GM23338 (cell line): ENCODE measurements at regions not wholly inside any gene's neighbourhood (a gene's known extent, or its start where the extent isn't known, plus 50 kb on each side); places are given as distances from the start of the nearest gene placed in this dataset.

Experiments used
- ATAC-seq: fragments of 200-7000 bp; cut with Tn5 transposase; 3 replicates; pipeline ENCODE4 v1.9.1; 2020
- DNase-seq: peaks from one replicate; pipeline ENCODE4 v3.0.0-alpha.2; 2015; ENCODE audit warnings: low spot score
- H2AFZ ChIP-seq: fragments of 200-600 bp; sonication (generic); 2 replicates; pipeline ENCODE4 v1.8.0; 2016; ENCODE audit warnings: antibody characterized with exemption, mild to moderate bottlenecking, moderate library complexity
- H3F3A ChIP-seq: fragments of 200-600 bp; sonication (generic); replicated peaks from 2 replicates; pipeline ENCODE4 v1.8.0; 2017; ENCODE audit warnings: antibody characterized with exemption, mixed run types, low read depth
- H3K27ac ChIP-seq: fragments of 200-600 bp; sonication (generic); 2 replicates; pipeline ENCODE4 v1.6.1; 2016; ENCODE audit warnings: low read depth
- H3K27me3 ChIP-seq: fragments of 200-600 bp; sonication (generic); 2 replicates; pipeline ENCODE4 v1.8.0; 2016; ENCODE audit warnings: mild to moderate bottlenecking, mixed run types, moderate library complexity; ENCODE audit not compliant: insufficient read depth
- H3K36me3 ChIP-seq: fragments of 200-600 bp; sonication (generic); 2 replicates; pipeline ENCODE4 v1.8.0; 2016; ENCODE audit warnings: mild to moderate bottlenecking; ENCODE audit not compliant: insufficient read depth
- H3K4me1 ChIP-seq: fragments of 200-600 bp; sonication (generic); 2 replicates; pipeline ENCODE4 v1.8.0; 2016; ENCODE audit warnings: mild to moderate bottlenecking, moderate library complexity; ENCODE audit not compliant: insufficient read depth
- H3K4me2 ChIP-seq: fragments of 200-600 bp; sonication (generic); 2 replicates; pipeline ENCODE4 v1.7.1; 2017; ENCODE audit warnings: mixed run types
- H3K4me3 ChIP-seq: fragments of 200-600 bp; sonication (generic); 2 replicates; pipeline ENCODE4 v1.6.1; 2016; ENCODE audit warnings: mixed run types
- H3K79me2 ChIP-seq: fragments of 200-600 bp; sonication (generic); replicated peaks from 2 replicates; pipeline ENCODE4 v1.8.0; 2017; ENCODE audit warnings: mild to moderate bottlenecking; ENCODE audit not compliant: insufficient read depth
- H3K9me2 ChIP-seq: fragments of 200-600 bp; sonication (generic); 2 replicates; pipeline ENCODE4 v1.8.0; 2017; ENCODE audit not compliant: insufficient read depth
- H4K20me1 ChIP-seq: fragments of 200-600 bp; sonication (generic); replicated peaks from 2 replicates; pipeline ENCODE4 v1.8.0; 2017; ENCODE audit warnings: mild to moderate bottlenecking; ENCODE audit not compliant: insufficient read depth
- H3K27ac Mint-ChIP-seq: 2 replicates; pipeline ENCODE4 v1.8.0; 2020; ENCODE audit warnings: inconsistent platforms, mild to moderate bottlenecking, moderate library complexity, mixed read lengths
- H3K27me3 Mint-ChIP-seq: 3 replicates; pipeline ENCODE4 v1.8.0; 2022; ENCODE audit warnings: low read depth, mild to moderate bottlenecking, moderate library complexity, mixed read lengths, inconsistent platforms; ENCODE audit not compliant: insufficient read depth, poor library complexity
- H3K36me3 Mint-ChIP-seq: 3 replicates; pipeline ENCODE4 v1.8.0; 2021; ENCODE audit warnings: low read depth, mild to moderate bottlenecking, inconsistent platforms, moderate library complexity, mixed read lengths
- H3K4me1 Mint-ChIP-seq: 3 replicates; pipeline ENCODE4 v1.8.0; 2020; ENCODE audit warnings: mild to moderate bottlenecking, inconsistent platforms, mixed read lengths
- H3K4me3 Mint-ChIP-seq: 3 replicates; pipeline ENCODE4 v1.8.0; 2021; ENCODE audit warnings: moderate library complexity, mild to moderate bottlenecking, inconsistent platforms, mixed read lengths
- H3K9me3 Mint-ChIP-seq: 3 replicates; pipeline ENCODE4 v1.8.0; 2020; ENCODE audit warnings: moderate library complexity, mild to moderate bottlenecking, inconsistent platforms, mixed read lengths
- CREB1 ChIP-seq: fragments of 250-450 bp; sonication (Bioruptor Pico); IDR thresholded peaks from 2 replicates; pipeline ENCODE4 v1.5.0; 2020; ENCODE audit warnings: low read depth, mild to moderate bottlenecking, moderate library complexity
- EZH2 ChIP-seq: fragments of 200-600 bp; sonication (generic); IDR thresholded peaks from one replicate; pipeline ENCODE4 v1.8.0; 2017; ENCODE audit warnings: antibody characterized with exemption, mild to moderate bottlenecking, low read depth; ENCODE audit not compliant: unreplicated experiment
- JUNB ChIP-seq: IDR thresholded peaks from one replicate; pipeline ENCODE4 v1.6.1; 2016; ENCODE audit warnings: antibody characterized with exemption; ENCODE audit not compliant: unreplicated experiment
- NANOG ChIP-seq: IDR thresholded peaks from 2 replicates; pipeline ENCODE4 v1.6.1; 2016; ENCODE audit warnings: antibody characterized with exemption, borderline replicate concordance
- POLR2AphosphoS5 ChIP-seq: IDR thresholded peaks from 2 replicates; pipeline ENCODE4 v1.6.1; 2016; ENCODE audit warnings: antibody characterized with exemption, low read depth
- STAT1 ChIP-seq: IDR thresholded peaks from one replicate; pipeline ENCODE4 v1.6.1; 2016; ENCODE audit warnings: antibody characterized with exemption; ENCODE audit not compliant: unreplicated experiment
- ZNF114 ChIP-seq: fragments of 250-450 bp; sonication (Bioruptor Pico); IDR thresholded peaks from 2 replicates; pipeline ENCODE4 v1.5.0; 2020; ENCODE audit warnings: mild to moderate bottlenecking, moderate library complexity
- ZNF331 ChIP-seq: fragments of 250-450 bp; sonication (Bioruptor Pico); IDR thresholded peaks from 2 replicates; pipeline ENCODE4 v1.5.0; 2020; ENCODE audit warnings: low read depth, mild to moderate bottlenecking, moderate library complexity
- TF ChIP-seq, protein P1 (sequence below): fragments of 250-450 bp; sonication (Bioruptor Pico); IDR thresholded peaks from 2 replicates; pipeline ENCODE4 v1.5.0; 2020; ENCODE audit warnings: mild to moderate bottlenecking, moderate library complexity
- TF ChIP-seq, protein P2 (sequence below): IDR thresholded peaks from one replicate; pipeline ENCODE4 v1.6.1; 2018; ENCODE audit warnings: antibody characterized with exemption; ENCODE audit not compliant: unreplicated experiment
- TF ChIP-seq, protein P3 (sequence below), 2 experiments: fragments of 200-600 bp in 1 of 2; sonication (generic) in 1 of 2; conservative IDR thresholded peaks; 2 replicates each; pipeline versions ENCODE4 v1.5.1 to v1.6.1; 2016 to 2017; ENCODE audit warnings: antibody characterized with exemption in 2 of 2, low read depth in 2 of 2, mild to moderate bottlenecking in 2 of 2, moderate library complexity in 1 of 2
- TF ChIP-seq, protein P4 (sequence below): IDR thresholded peaks from 2 replicates; pipeline ENCODE4 v1.6.1; 2016; ENCODE audit warnings: antibody characterized with exemption

DNA sequence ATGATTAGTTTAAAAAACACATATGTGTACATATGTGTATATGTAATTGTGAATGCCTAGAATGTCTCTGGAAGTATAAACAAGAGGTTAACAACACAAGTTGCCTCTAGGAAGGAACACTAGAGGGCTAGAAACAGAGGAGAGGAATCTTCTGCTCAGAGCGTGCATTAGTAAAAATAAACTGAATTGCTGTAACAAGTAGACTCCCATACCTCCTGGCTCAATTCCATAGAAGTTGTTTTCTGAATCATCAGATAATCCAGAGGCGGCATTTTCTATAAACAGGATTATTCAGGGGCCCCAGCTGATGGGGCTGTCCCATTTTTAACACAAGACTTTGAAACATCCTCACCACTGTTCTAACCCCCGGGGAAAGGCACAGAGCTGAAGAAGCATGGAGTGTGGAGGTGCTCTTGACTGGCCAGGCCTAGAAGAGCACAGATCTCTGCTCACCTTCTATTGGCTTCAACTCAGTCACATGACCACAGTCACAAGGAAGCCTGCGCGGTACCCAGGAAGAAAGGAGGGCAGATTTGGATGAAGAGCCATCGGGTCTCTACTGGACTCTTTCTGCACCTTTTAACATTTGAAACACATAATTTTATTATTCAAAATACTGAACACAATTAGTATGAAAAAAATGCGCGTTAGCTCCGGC lies 145.7 kb downstream of the TLE3 start:
- Mint-ChIP-seq H3K4me1 (peaks cover 6% of the 10 kb centered on the region), H3K4me3 (no peak overlapping the region), H3K27ac (no peak overlapping the region), H3K36me3 (no peaks in the 10 kb centered on the region), H3K27me3 (peaks cover 2% of the 10 kb centered on the region), H3K9me3 (no peaks in the 10 kb centered on the region; the same call in 2 of the 3 replicates)
- H3K27me3 ChIP-seq = no peaks in the 10 kb centered on the region
- TF ChIP-seq ZNF331 (no peak), POLR2AphosphoS5 (no peak), ZNF114 (no peak), CREB1 (CRISPR knock-in tag) (no peak), NANOG (no peak), STAT1 (no peak), JUNB (no peak), EZH2 (no peak)
- TF ChIP-seq, protein P1, sequence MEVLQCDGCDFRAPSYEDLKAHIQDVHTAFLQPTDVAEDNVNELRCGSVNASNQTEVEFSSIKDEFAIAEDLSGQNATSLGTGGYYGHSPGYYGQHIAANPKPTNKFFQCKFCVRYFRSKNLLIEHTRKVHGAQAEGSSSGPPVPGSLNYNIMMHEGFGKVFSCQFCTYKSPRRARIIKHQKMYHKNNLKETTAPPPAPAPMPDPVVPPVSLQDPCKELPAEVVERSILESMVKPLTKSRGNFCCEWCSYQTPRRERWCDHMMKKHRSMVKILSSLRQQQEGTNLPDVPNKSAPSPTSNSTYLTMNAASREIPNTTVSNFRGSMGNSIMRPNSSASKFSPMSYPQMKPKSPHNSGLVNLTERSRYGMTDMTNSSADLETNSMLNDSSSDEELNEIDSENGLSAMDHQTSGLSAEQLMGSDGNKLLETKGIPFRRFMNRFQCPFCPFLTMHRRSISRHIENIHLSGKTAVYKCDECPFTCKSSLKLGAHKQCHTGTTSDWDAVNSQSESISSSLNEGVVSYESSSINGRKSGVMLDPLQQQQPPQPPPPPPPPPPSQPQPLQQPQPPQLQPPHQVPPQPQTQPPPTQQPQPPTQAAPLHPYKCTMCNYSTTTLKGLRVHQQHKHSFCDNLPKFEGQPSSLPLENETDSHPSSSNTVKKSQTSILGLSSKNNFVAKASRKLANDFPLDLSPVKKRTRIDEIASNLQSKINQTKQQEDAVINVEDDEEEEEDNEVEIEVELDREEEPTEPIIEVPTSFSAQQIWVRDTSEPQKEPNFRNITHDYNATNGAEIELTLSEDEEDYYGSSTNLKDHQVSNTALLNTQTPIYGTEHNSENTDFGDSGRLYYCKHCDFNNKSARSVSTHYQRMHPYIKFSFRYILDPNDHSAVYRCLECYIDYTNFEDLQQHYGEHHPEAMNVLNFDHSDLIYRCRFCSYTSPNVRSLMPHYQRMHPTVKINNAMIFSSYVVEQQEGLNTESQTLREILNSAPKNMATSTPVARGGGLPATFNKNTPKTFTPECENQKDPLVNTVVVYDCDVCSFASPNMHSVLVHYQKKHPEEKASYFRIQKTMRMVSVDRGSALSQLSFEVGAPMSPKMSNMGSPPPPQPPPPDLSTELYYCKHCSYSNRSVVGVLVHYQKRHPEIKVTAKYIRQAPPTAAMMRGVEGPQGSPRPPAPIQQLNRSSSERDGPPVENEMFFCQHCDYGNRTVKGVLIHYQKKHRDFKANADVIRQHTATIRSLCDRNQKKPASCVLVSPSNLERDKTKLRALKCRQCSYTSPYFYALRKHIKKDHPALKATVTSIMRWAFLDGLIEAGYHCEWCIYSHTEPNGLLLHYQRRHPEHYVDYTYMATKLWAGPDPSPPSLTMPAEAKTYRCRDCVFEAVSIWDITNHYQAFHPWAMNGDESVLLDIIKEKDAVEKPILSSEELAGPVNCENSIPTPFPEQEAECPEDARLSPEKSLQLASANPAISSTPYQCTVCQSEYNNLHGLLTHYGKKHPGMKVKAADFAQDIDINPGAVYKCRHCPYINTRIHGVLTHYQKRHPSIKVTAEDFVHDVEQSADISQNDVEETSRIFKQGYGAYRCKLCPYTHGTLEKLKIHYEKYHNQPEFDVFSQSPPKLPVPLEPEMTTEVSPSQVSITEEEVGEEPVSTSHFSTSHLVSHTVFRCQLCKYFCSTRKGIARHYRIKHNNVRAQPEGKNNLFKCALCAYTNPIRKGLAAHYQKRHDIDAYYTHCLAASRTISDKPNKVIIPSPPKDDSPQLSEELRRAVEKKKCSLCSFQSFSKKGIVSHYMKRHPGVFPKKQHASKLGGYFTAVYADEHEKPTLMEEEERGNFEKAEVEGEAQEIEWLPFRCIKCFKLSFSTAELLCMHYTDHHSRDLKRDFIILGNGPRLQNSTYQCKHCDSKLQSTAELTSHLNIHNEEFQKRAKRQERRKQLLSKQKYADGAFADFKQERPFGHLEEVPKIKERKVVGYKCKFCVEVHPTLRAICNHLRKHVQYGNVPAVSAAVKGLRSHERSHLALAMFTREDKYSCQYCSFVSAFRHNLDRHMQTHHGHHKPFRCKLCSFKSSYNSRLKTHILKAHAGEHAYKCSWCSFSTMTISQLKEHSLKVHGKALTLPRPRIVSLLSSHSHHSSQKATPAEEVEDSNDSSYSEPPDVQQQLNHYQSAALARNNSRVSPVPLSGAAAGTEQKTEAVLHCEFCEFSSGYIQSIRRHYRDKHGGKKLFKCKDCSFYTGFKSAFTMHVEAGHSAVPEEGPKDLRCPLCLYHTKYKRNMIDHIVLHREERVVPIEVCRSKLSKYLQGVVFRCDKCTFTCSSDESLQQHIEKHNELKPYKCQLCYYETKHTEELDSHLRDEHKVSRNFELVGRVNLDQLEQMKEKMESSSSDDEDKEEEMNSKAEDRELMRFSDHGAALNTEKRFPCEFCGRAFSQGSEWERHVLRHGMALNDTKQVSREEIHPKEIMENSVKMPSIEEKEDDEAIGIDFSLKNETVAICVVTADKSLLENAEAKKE (CRISPR knock-in tag) = no peak
- TF ChIP-seq, protein P2, sequence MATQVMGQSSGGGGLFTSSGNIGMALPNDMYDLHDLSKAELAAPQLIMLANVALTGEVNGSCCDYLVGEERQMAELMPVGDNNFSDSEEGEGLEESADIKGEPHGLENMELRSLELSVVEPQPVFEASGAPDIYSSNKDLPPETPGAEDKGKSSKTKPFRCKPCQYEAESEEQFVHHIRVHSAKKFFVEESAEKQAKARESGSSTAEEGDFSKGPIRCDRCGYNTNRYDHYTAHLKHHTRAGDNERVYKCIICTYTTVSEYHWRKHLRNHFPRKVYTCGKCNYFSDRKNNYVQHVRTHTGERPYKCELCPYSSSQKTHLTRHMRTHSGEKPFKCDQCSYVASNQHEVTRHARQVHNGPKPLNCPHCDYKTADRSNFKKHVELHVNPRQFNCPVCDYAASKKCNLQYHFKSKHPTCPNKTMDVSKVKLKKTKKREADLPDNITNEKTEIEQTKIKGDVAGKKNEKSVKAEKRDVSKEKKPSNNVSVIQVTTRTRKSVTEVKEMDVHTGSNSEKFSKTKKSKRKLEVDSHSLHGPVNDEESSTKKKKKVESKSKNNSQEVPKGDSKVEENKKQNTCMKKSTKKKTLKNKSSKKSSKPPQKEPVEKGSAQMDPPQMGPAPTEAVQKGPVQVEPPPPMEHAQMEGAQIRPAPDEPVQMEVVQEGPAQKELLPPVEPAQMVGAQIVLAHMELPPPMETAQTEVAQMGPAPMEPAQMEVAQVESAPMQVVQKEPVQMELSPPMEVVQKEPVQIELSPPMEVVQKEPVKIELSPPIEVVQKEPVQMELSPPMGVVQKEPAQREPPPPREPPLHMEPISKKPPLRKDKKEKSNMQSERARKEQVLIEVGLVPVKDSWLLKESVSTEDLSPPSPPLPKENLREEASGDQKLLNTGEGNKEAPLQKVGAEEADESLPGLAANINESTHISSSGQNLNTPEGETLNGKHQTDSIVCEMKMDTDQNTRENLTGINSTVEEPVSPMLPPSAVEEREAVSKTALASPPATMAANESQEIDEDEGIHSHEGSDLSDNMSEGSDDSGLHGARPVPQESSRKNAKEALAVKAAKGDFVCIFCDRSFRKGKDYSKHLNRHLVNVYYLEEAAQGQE = no peak
- TF ChIP-seq, protein P3, sequence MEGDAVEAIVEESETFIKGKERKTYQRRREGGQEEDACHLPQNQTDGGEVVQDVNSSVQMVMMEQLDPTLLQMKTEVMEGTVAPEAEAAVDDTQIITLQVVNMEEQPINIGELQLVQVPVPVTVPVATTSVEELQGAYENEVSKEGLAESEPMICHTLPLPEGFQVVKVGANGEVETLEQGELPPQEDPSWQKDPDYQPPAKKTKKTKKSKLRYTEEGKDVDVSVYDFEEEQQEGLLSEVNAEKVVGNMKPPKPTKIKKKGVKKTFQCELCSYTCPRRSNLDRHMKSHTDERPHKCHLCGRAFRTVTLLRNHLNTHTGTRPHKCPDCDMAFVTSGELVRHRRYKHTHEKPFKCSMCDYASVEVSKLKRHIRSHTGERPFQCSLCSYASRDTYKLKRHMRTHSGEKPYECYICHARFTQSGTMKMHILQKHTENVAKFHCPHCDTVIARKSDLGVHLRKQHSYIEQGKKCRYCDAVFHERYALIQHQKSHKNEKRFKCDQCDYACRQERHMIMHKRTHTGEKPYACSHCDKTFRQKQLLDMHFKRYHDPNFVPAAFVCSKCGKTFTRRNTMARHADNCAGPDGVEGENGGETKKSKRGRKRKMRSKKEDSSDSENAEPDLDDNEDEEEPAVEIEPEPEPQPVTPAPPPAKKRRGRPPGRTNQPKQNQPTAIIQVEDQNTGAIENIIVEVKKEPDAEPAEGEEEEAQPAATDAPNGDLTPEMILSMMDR (conservative IDR thresholded peaks at IDR 0.05; ENCODE audit: low read depth in 2 of 2) = no peak
- TF ChIP-seq, protein P4, sequence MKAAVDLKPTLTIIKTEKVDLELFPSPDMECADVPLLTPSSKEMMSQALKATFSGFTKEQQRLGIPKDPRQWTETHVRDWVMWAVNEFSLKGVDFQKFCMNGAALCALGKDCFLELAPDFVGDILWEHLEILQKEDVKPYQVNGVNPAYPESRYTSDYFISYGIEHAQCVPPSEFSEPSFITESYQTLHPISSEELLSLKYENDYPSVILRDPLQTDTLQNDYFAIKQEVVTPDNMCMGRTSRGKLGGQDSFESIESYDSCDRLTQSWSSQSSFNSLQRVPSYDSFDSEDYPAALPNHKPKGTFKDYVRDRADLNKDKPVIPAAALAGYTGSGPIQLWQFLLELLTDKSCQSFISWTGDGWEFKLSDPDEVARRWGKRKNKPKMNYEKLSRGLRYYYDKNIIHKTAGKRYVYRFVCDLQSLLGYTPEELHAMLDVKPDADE = no peak
- no peak overlapping the region for H3K4me2 ChIP-seq
- no peaks in the 10 kb centered on the region for H3F3A ChIP-seq
- H4K20me1 ChIP-seq = no peaks in the 10 kb centered on the region
- no peaks in the 10 kb centered on the region for H3K79me2 ChIP-seq
- ATAC-seq = peak; percentile 45; the same call in 2 of the 3 replicates
- no peak for DNase-seq
- H2AFZ ChIP-seq = 0 out of 2 replicates have a peak overlapping the region, but pooled peaks have one; percentile 12
- no peak overlapping the region for H3K27ac ChIP-seq
- no peak overlapping the region for H3K4me3 ChIP-seq
- 0 out of 2 replicates have a peak, but pooled peaks cover 1% of the 10 kb centered on the region for H3K9me2 ChIP-seq
- H3K36me3 ChIP-seq = no peaks in the 10 kb centered on the region
- H3K4me1 ChIP-seq = no peaks in the 10 kb centered on the region
